ENCODE measurements at regions not wholly inside any gene's neighbourhood (a gene's known extent, or its start where the extent isn't known, plus 50 kb on each side); places are given as distances from the start of the nearest gene placed in this dataset.
"Not testable (repeated sequence)": the region's sequence is repeated elsewhere in the genome, so short reads cannot be mapped to it uniquely, and the experiment has no call there.

GRCh38 chr4:187726485-187726884, 269.1 kb upstream of the ZFP42 start:
- no peak for FAIRE-seq

DNA sequence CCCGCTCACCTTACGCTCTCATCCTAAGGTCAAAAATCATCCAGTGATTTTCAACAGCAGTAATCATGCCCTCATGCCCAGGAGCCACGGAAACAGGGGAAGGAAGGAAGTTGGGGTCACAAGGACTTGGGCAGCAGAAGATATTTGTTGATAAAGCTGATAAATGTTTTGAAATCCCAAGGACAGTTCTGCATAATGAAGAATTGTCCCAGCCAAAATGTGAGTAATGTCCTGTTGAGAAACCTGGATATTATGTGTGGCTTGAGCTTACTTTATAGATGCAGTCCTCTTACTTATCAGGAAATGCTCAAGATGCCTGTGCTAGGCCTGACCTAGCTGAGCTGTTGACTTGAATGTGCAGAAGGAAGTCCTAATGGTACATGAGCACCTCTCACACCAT, 263.0 kb upstream of the ZFP42 start:
- no peak for FAIRE-seq

DNA sequence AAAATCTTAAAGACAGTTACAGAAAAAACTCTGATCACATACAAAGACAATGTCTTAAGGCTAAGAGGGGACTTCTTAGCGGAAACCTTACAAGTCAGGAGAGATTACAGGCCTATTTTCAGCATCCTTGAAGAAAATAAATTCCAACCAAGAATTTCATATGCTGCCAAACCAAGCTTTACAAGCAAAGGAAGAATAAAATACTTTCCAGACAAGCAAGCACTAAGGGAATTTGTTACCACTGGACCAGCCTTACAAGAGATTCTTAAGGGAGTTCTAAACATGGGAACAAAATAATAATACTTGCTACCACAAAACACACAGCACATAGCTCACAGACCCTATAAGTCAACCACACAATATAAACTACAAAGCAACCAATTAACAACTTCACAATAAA, 255.8 kb upstream of the ZFP42 start:
- FAIRE-seq: no peak

GRCh38 chr4:187744911-187745310, 250.7 kb upstream of the ZFP42 start:
- FAIRE-seq: no peak

DNA sequence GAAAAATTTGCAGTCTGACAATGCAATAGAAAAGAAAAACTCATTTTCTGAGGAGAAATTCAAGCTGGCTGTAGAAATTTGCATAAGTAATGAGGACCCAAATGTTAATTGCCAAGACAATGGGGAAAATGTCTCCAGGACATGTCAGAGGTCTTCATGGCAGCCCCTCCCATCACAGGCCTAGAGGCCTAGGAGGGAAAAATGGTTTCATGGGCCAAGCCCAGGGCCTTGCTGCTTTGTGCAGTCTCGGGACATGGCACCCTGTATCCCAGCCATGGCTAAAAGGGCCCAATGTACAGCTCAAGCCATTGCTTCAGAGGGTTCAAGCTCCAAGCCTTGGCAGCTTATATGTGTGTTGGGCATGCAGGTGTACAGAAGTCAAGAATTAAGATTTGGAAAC, 244.9 kb upstream of the ZFP42 start:
- FAIRE-seq: not testable (repeated sequence)

GRCh38 chr4:187767158-187767557, 228.4 kb upstream of the ZFP42 start:
- no peak for FAIRE-seq

DNA sequence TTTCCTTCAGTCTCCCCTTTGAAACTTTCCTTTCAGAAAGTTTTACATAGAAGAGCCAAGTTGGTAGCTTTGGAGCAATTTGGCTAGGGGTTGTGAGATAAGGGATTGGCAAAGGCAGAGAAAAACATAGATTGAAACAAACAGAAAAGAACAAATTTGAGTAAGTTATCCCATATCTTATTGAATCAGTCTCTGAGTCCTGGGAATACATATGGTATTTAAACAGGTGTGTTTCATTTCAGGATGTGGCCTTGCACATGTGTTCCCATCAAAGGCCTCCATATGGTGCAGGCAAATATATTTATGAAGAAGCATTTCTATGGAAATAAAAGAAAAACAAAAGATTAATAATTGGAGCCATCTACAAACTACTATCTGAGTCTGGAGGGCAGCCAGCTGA, 227.9 kb upstream of the ZFP42 start:
- FAIRE-seq: no peak

GRCh38 chr4:187770345-187770744, 225.2 kb upstream of the ZFP42 start:
- no peak for FAIRE-seq

GRCh38 chr4:187777954-187778353, 217.6 kb upstream of the ZFP42 start:
- no peak for FAIRE-seq

GRCh38 chr4:187780070-187780469, 215.5 kb upstream of the ZFP42 start:
- FAIRE-seq: no peak

GRCh38 chr4:187782286-187782824, 213.2 kb upstream of the ZFP42 start:
- no peak for FAIRE-seq

GRCh38 chr4:187786190-187786589, 209.4 kb upstream of the ZFP42 start:
- FAIRE-seq: peak; percentile 76

GRCh38 chr4:187789078-187789477, 206.5 kb upstream of the ZFP42 start:
- no peak for FAIRE-seq

DNA sequence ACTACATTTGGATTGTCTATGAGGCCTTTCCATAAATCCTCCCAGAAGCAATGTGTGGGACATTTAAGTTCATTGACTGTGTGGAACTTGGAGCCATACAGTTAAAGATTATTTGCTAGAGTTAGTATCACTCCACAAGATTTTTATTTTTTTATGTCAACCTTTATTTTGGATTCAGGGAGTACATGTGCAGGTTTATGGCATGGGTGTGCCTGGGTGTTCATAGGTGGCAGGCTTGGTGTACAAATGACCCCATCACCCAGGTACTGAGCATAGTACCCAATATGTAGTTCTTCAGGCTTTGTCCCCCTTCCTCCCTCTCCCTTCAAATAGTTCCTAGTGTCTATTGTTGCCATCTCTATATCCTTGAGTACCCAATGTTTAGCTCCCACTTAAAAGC, 199.8 kb upstream of the ZFP42 start:
- no peak for FAIRE-seq

- no peak for FAIRE-seq
Observed at GRCh38 chr4:187798385-187798784, 197.2 kb upstream of the ZFP42 start.

- FAIRE-seq: no peak
Observed at GRCh38 chr4:187799735-187800134, 195.8 kb upstream of the ZFP42 start.

DNA sequence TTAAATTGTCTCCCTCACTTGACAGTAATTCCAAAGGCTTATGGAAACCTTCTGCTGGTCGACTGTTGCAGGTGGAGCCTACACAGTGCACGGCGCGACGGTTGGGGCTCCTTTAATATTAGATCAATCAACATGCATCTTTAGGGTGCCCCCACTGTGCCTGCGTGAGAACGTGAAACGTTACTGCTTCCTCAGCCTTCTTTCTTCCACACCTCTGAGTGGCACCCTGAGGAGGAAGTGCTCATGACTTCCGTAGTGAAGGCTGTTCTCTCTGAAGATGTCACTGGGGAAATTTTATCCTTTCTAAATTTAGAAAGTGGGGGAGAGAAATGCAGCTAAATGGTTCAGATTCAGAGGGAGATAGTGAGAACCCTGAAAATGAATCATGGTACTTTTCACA, 184.0 kb upstream of the ZFP42 start:
- FAIRE-seq: no peak

- no peak for FAIRE-seq
Observed at GRCh38 chr4:187814737-187815465, 180.7 kb upstream of the ZFP42 start.

DNA sequence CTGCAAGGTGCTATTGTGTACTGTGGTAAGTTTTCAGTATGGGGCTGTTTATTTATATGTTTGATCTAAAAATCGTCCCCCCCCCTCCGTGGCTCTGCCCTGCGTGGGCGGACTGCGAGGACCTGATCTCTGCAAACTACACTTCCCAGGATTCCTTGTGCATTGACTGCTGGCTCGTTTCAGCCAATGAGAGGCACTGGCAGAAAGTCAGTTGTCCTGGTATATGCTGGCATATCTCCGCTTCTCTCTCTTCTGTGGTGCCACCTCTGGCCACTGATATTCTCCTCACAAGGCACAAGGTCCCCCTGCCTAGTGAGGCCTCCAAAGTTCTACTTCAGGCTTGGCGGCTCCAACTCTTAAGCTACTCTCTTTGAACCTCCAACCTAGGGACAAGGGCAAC, 168.8 kb upstream of the ZFP42 start:
- FAIRE-seq: no peak

- no peak for FAIRE-seq
Observed at GRCh38 chr4:187827631-187828030, 167.9 kb upstream of the ZFP42 start.

DNA sequence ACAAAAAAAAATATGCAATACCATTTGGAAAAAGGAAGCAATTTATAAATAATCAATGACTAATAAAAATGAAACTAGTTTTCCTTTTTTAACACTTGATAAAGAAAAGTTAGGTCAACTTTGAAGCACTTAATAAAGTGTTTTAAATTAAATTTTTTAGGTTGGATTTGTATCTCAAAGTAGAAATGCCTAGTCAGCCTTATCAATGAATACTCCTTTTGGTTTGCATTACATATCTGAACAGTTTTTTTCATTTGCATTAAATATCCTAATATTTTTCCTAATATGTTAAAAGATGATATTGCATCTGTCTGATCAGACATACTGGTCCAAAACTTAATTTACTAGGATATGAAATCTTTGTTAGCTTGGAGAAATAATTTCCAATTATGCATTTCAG, 155.8 kb upstream of the ZFP42 start:
- FAIRE-seq: peak; percentile 32

DNA sequence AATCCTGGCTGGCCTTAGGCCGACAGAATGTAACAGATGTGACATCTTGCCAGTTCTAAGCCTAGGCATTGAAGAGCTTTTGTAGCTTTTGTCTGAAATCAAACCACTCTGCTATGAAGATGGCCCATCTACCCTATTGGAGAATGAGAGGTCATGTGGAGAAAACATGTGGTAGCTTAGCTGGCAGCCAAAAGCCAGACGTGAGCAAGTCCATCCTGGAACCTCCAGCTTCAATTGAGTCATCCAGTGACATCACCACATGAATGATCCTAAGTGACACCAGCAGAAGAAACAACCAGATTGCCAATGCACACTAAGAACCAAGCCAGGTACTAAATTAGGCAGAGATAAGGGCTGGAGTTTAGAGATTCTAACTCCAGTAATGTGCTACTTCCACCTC, 154.8 kb upstream of the ZFP42 start:
- no peak for FAIRE-seq

DNA sequence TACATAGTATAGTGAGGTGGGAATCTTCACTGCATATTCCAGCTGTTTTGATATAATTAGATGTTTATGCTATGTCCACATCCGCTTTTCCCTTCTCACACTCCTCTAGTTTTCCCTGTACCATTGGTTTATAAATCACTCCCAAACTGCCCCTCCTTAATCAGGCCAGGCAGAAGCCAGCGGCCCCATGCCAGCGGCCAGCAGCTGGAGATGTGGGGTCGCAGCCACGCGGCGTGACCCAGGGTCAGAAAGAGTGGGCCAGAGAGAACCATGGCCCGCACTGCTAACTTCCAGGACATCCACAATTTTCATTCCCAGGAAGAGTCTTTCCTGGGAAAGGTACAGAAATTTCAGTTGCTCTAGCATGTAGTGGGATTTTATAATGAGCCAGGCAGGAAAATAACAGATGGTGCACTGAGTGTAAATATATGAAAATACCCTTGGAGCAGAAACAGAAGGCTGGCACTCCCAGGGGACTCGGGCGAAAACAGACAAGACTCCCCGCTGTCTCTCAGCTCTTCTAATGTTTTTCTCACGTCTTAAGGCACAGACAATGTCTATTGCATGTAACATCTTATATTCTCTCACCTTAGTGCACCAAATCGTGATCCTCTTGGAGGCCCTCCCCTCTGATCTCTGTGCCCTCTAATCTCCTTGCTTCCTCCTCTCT, 145.9 kb upstream of the ZFP42 start:
- FAIRE-seq: no peak

GRCh38 chr4:187865914-187866313, 129.7 kb upstream of the ZFP42 start:
- FAIRE-seq: no peak

DNA sequence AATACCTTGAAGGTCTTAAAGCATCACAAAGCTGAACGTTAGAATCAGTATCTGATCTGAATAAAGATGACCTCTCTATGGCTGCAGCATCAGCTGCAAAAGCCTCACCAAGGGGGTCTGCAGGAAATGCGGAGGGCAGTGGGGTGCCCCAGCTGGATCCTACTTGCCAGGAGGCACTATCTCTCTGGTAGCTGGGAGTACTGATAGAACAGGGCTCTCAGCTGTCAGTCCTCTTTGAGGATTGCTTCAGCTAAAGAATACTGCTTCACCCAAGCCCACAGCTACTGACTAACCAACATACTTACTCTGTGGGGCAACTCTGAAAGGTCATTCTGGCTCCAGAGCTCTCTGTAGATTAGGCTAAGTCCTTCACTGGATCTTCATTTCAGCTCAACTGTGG, 112.5 kb upstream of the ZFP42 start:
- FAIRE-seq: no peak

All from A204.1 (cell line).